ENCODE measurements at regions not wholly inside any gene's neighbourhood (a gene's known extent, or its start where the extent isn't known, plus 50 kb on each side); places are given as distances from the start of the nearest gene placed in this dataset.

DNA sequence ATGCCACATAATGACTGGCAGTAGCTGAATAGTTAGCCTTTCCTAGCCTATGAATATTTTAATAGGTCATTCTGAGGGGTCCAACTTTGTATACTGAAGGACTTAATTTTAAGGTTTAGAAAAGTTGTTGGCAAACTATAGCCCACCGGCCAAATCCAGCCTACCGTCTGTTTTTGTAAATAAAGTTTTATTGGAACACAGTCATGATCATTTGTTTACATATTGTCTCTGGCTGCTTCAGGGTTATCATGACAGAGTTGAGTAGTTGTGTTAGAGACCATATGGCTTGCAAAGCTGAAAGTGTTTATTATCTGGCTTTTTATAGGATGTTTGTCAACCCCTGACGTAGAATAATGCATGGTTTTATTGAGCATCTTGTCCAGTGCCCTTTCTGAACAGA, 73.4 kb downstream of the NTMT2 start:
- H3K4me1 ChIP-seq (ENCODE audit: control insufficient read depth, insufficient read depth, low read length), result no peaks in the 10 kb centered on the region

GRCh38 chr1:170221031-170221430, 75.3 kb downstream of the NTMT2 start:
- no peaks in the 10 kb centered on the region for H3K36me3 ChIP-seq (ENCODE audit: control insufficient read depth, insufficient read depth, low read length)
- no peak overlapping the region for H3K4me3 ChIP-seq (ENCODE audit: low read depth, low read length)
- no peaks in the 10 kb centered on the region; the same call in 1 of the 2 replicates for H3K9me3 ChIP-seq (ENCODE audit: control insufficient read depth, insufficient read depth, low read depth, low read length)
- H3K9ac ChIP-seq (ENCODE audit: low read length), result no peak overlapping the region
- H3K4me1 ChIP-seq (ENCODE audit: control insufficient read depth, insufficient read depth, low read length), result no peaks in the 10 kb centered on the region
- no peaks in the 10 kb centered on the region for H3K27me3 ChIP-seq (ENCODE audit: control insufficient read depth, insufficient read depth, low read length)
- H3K27ac ChIP-seq (ENCODE audit: low read depth, low read length), result no peak overlapping the region

More for the DNA sequence above, 73.4 kb downstream of the NTMT2 start:
- Histone ChIP-seq H3K9me3 (ENCODE audit: control insufficient read depth, insufficient read depth, low read depth, low read length) (no peaks in the 10 kb centered on the region; the same call in 1 of the 2 replicates), H3K27me3 (ENCODE audit: control insufficient read depth, insufficient read depth, low read length) (no peaks in the 10 kb centered on the region), H3K36me3 (ENCODE audit: control insufficient read depth, insufficient read depth, low read length) (no peaks in the 10 kb centered on the region), H3K4me3 (ENCODE audit: low read depth, low read length) (no peak overlapping the region), H3K9ac (ENCODE audit: low read length) (no peak overlapping the region), H3K27ac (ENCODE audit: low read depth, low read length) (no peak overlapping the region)

GRCh38 chr1:170221495-170221894, 75.7 kb downstream of the NTMT2 start:
- Histone ChIP-seq H3K36me3 (ENCODE audit: control insufficient read depth, insufficient read depth, low read length) (no peaks in the 10 kb centered on the region), H3K4me1 (ENCODE audit: control insufficient read depth, insufficient read depth, low read length) (no peaks in the 10 kb centered on the region), H3K9me3 (ENCODE audit: control insufficient read depth, insufficient read depth, low read depth, low read length) (no peaks in the 10 kb centered on the region; the same call in 1 of the 2 replicates), H3K27me3 (ENCODE audit: control insufficient read depth, insufficient read depth, low read length) (no peaks in the 10 kb centered on the region), H3K4me3 (ENCODE audit: low read depth, low read length) (no peak overlapping the region), H3K27ac (ENCODE audit: low read depth, low read length) (no peak overlapping the region), H3K9ac (ENCODE audit: low read length) (no peak overlapping the region)

- no peaks in the 10 kb centered on the region for H3K36me3 ChIP-seq (ENCODE audit: control insufficient read depth, insufficient read depth, low read length)
- H3K9me3 ChIP-seq (ENCODE audit: control insufficient read depth, insufficient read depth, low read depth, low read length), result no peaks in the 10 kb centered on the region; the same call in 1 of the 2 replicates
- H3K4me3 ChIP-seq (ENCODE audit: low read depth, low read length), result no peak overlapping the region
- no peaks in the 10 kb centered on the region for H3K4me1 ChIP-seq (ENCODE audit: control insufficient read depth, insufficient read depth, low read length)
- no peaks in the 10 kb centered on the region for H3K27me3 ChIP-seq (ENCODE audit: control insufficient read depth, insufficient read depth, low read length)
- H3K27ac ChIP-seq (ENCODE audit: low read depth, low read length), result no peak overlapping the region
- no peak overlapping the region for H3K9ac ChIP-seq (ENCODE audit: low read length)
Observed at GRCh38 chr1:170224469-170224868, 78.7 kb downstream of the NTMT2 start.

DNA sequence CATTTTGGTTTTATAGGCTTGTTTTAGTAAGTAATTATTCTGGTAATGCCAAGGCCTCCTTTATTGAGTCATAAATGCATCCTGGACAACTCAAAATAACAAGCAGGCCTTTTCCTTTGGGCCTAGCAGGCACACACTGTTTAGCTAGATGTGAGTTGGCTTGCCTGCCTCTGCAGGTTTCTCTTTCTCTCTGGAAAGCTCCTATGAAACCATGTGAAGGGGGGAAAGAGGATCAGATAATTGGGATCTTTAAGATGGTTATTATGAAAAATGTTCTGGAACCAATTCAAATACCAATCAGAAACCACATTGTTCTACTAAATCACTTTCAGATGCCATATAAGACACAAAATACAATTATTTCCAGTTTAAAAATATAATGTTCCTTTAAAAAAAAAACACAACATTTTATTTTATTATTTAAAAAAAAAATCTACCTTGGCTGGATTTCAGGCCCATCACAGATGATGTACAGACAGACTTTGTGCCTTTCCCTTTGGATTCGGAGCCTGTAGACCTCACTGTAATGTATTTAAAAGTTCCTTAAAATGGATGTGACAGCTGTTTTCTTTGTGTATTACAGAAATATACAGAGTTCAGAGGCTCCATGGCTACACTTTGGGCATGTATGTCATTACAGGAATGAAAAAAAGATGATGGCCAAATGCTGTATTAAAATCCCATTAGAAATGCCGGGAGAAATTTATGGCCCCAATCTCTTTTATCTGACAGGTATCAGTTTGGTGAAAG, 80.2 kb downstream of the NTMT2 start:
- Histone ChIP-seq H3K9me3 (ENCODE audit: control insufficient read depth, insufficient read depth, low read depth, low read length) (no peaks in the 10 kb centered on the region; the same call in 1 of the 2 replicates), H3K4me3 (ENCODE audit: low read depth, low read length) (no peak overlapping the region), H3K36me3 (ENCODE audit: control insufficient read depth, insufficient read depth, low read length) (no peaks in the 10 kb centered on the region), H3K27me3 (ENCODE audit: control insufficient read depth, insufficient read depth, low read length) (no peaks in the 10 kb centered on the region), H3K27ac (ENCODE audit: low read depth, low read length) (no peak overlapping the region), H3K9ac (ENCODE audit: low read length) (no peak overlapping the region), H3K4me1 (ENCODE audit: control insufficient read depth, insufficient read depth, low read length) (no peaks in the 10 kb centered on the region)

GRCh38 chr1:170226767-170227166, 81.0 kb downstream of the NTMT2 start:
- no peaks in the 10 kb centered on the region for H3K4me1 ChIP-seq (ENCODE audit: control insufficient read depth, insufficient read depth, low read length)
- no peaks in the 10 kb centered on the region; the same call in 1 of the 2 replicates for H3K9me3 ChIP-seq (ENCODE audit: control insufficient read depth, insufficient read depth, low read depth, low read length)
- H3K4me3 ChIP-seq (ENCODE audit: low read depth, low read length), result no peak overlapping the region
- H3K36me3 ChIP-seq (ENCODE audit: control insufficient read depth, insufficient read depth, low read length), result no peaks in the 10 kb centered on the region
- no peak overlapping the region for H3K9ac ChIP-seq (ENCODE audit: low read length)
- no peaks in the 10 kb centered on the region for H3K27me3 ChIP-seq (ENCODE audit: control insufficient read depth, insufficient read depth, low read length)
- no peak overlapping the region for H3K27ac ChIP-seq (ENCODE audit: low read depth, low read length)

GRCh38 chr1:170230323-170230722, 84.6 kb downstream of the NTMT2 start:
- Histone ChIP-seq H3K9ac (ENCODE audit: low read length) (no peak overlapping the region), H3K4me3 (ENCODE audit: low read depth, low read length) (no peak overlapping the region), H3K27me3 (ENCODE audit: control insufficient read depth, insufficient read depth, low read length) (no peaks in the 10 kb centered on the region), H3K36me3 (ENCODE audit: control insufficient read depth, insufficient read depth, low read length) (no peaks in the 10 kb centered on the region), H3K27ac (ENCODE audit: low read depth, low read length) (no peak overlapping the region), H3K9me3 (ENCODE audit: control insufficient read depth, insufficient read depth, low read depth, low read length) (no peaks in the 10 kb centered on the region), H3K4me1 (ENCODE audit: control insufficient read depth, insufficient read depth, low read length) (no peaks in the 10 kb centered on the region)

- Histone ChIP-seq H3K27ac (ENCODE audit: low read depth, low read length) (no peak overlapping the region), H3K4me1 (ENCODE audit: control insufficient read depth, insufficient read depth, low read length) (no peaks in the 10 kb centered on the region), H3K27me3 (ENCODE audit: control insufficient read depth, insufficient read depth, low read length) (no peaks in the 10 kb centered on the region), H3K9me3 (ENCODE audit: control insufficient read depth, insufficient read depth, low read depth, low read length) (no peaks in the 10 kb centered on the region), H3K4me3 (ENCODE audit: low read depth, low read length) (no peak overlapping the region), H3K36me3 (ENCODE audit: control insufficient read depth, insufficient read depth, low read length) (no peaks in the 10 kb centered on the region), H3K9ac (ENCODE audit: low read length) (no peak overlapping the region)
Observed at GRCh38 chr1:170231662-170232061, 85.9 kb downstream of the NTMT2 start.

DNA sequence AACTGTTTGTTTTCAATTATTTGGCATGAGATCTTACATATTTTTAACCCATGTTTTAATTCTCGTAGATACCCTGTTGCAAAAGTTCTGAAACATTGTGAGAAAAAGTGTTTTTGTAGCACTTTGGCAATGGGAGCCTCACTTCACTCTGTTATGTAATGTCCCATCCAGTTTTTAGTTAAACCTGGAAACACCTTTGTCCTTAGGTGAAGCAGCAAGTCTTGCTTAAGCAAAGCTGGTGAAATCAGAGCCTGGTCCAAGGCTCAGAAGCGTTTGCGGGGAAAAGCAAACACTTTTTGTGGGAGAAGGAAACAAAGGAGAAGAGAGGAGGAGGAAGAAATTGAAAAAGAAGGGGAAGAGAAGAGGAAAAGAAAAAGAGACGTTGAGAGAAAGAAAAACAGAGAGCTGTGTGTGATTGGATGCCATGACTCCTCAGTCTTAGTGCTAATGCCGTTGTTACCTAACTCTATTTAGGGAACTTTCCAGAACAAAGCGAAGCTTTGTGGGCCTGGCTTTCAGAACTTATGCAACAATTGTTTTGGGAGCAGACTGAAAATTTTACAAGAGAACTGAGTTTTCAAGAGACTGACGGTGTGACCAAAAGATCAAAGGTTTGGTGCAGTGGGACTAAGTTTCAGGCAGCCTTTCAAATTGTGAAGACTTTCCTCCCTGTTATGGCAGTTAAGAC, 93.1 kb downstream of the NTMT2 start:
- Histone ChIP-seq H3K4me1 (ENCODE audit: control insufficient read depth, insufficient read depth, low read length) (peaks cover 10% of the 10 kb centered on the region; the same call in 1 of the 2 replicates), H3K36me3 (ENCODE audit: control insufficient read depth, insufficient read depth, low read length) (no peaks in the 10 kb centered on the region), H3K9me3 (ENCODE audit: control insufficient read depth, insufficient read depth, low read depth, low read length) (no peaks in the 10 kb centered on the region)

DNA sequence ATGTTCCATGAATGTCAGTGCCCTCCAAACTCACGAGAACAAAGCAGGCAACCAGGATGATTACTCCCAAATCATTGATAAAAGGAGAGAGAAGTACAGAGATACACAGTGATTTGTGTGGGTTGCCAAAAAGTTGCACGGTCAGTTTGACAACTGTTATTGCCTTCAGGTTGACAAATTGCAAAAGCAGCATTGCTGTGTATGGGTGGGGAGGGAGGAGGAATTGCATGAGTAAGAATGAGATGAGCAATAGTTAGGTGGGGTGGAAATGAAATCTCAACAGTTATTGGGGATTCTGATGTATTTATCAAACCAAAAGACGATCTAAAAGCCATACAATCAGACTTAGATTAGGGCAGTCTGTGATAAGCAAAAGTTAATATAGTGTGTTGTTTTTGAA, 93.7 kb downstream of the NTMT2 start:
- Histone ChIP-seq H3K27ac (ENCODE audit: low read depth, low read length) (no peak overlapping the region), H3K4me3 (ENCODE audit: low read depth, low read length) (no peak overlapping the region), H3K9ac (ENCODE audit: low read length) (no peak overlapping the region), H3K36me3 (ENCODE audit: control insufficient read depth, insufficient read depth, low read length) (no peaks in the 10 kb centered on the region), H3K9me3 (ENCODE audit: control insufficient read depth, insufficient read depth, low read depth, low read length) (no peaks in the 10 kb centered on the region), H3K27me3 (ENCODE audit: control insufficient read depth, insufficient read depth, low read length) (no peaks in the 10 kb centered on the region), H3K4me1 (ENCODE audit: control insufficient read depth, insufficient read depth, low read length) (peaks cover 10% of the 10 kb centered on the region; the same call in 1 of the 2 replicates)

More for the DNA sequence above, 93.1 kb downstream of the NTMT2 start:
- Histone ChIP-seq H3K27me3 (ENCODE audit: control insufficient read depth, insufficient read depth, low read length) (no peaks in the 10 kb centered on the region), H3K4me3 (ENCODE audit: low read depth, low read length) (no peak overlapping the region), H3K27ac (ENCODE audit: low read depth, low read length) (no peak overlapping the region), H3K9ac (ENCODE audit: low read length) (no peak overlapping the region)

DNA sequence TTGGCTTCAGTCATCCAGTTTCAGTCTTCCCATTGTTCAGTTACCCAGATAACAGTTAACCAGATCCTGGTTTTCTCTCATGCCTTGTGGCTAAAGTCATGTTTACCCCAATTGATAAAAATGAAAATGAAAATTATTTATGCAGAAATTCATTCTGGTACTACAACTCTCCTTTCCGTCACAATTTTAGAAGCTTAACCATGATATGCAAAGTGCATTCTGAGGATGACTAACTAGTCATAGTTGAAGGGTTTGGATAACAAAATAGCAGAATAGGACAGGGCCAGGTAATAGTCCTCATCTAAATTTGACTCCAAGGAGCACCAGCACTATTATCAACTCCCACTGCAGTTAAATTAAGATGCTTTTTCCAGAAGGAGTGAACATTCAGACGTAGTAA, 94.7 kb downstream of the NTMT2 start:
- peaks cover 10% of the 10 kb centered on the region; the same call in 1 of the 2 replicates for H3K4me1 ChIP-seq (ENCODE audit: control insufficient read depth, insufficient read depth, low read length)
- no peak overlapping the region for H3K27ac ChIP-seq (ENCODE audit: low read depth, low read length)
- no peaks in the 10 kb centered on the region for H3K36me3 ChIP-seq (ENCODE audit: control insufficient read depth, insufficient read depth, low read length)
- H3K27me3 ChIP-seq (ENCODE audit: control insufficient read depth, insufficient read depth, low read length), result no peaks in the 10 kb centered on the region
- H3K9ac ChIP-seq (ENCODE audit: low read length), result no peak overlapping the region
- H3K9me3 ChIP-seq (ENCODE audit: control insufficient read depth, insufficient read depth, low read depth, low read length), result no peaks in the 10 kb centered on the region
- H3K4me3 ChIP-seq (ENCODE audit: low read depth, low read length), result no peak overlapping the region

All from HUES6 (cell line).